NB4 (cell line): ENCODE measurements at regions not wholly inside any gene's neighbourhood (a gene's known extent, or its start where the extent isn't known, plus 50 kb on each side); places are given as distances from the start of the nearest gene placed in this dataset.

Experiments
- DNase-seq: peaks from one replicate; pipeline ENCODE4 v3.0.0; 2010; ENCODE audit warnings: low read depth
- H3K4me3 ChIP-seq: one replicate; pipeline ENCODE4 v1.5.1; 2011; ENCODE audit warnings: mild to moderate bottlenecking, low read depth, low read length, moderate library complexity
- MYC ChIP-seq: IDR thresholded peaks from 2 replicates; pipeline ENCODE4 v1.6.1; 2011; ENCODE audit warnings: low read depth, low read length
- POLR2A ChIP-seq: IDR thresholded peaks from 2 replicates; pipeline ENCODE4 v1.6.1; 2011; ENCODE audit warnings: mild to moderate bottlenecking; ENCODE audit not compliant: insufficient read length; ENCODE audit errors: extremely low read depth
- TF ChIP-seq, protein P1 (sequence below): IDR thresholded peaks from 2 replicates; pipeline ENCODE4 v1.6.1; 2011; ENCODE audit warnings: low read depth, low read length
- TF ChIP-seq, protein P2 (sequence below): IDR thresholded peaks from one replicate; pipeline ENCODE4 v1.5.1; 2012; ENCODE audit warnings: low read depth, low read length

GRCh38 chr2:160687629-160688028 lies 194.0 kb upstream of the RBMS1 start:
- DNase-seq, result no peak
- TF ChIP-seq MYC, result no peak
- TF ChIP-seq POLR2A, result no peak
- TF ChIP-seq, protein P1, sequence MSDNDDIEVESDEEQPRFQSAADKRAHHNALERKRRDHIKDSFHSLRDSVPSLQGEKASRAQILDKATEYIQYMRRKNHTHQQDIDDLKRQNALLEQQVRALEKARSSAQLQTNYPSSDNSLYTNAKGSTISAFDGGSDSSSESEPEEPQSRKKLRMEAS, result no peak
- TF ChIP-seq, protein P2, sequence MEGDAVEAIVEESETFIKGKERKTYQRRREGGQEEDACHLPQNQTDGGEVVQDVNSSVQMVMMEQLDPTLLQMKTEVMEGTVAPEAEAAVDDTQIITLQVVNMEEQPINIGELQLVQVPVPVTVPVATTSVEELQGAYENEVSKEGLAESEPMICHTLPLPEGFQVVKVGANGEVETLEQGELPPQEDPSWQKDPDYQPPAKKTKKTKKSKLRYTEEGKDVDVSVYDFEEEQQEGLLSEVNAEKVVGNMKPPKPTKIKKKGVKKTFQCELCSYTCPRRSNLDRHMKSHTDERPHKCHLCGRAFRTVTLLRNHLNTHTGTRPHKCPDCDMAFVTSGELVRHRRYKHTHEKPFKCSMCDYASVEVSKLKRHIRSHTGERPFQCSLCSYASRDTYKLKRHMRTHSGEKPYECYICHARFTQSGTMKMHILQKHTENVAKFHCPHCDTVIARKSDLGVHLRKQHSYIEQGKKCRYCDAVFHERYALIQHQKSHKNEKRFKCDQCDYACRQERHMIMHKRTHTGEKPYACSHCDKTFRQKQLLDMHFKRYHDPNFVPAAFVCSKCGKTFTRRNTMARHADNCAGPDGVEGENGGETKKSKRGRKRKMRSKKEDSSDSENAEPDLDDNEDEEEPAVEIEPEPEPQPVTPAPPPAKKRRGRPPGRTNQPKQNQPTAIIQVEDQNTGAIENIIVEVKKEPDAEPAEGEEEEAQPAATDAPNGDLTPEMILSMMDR, result no peak
- no peak overlapping the region for H3K4me3 ChIP-seq

DNA sequence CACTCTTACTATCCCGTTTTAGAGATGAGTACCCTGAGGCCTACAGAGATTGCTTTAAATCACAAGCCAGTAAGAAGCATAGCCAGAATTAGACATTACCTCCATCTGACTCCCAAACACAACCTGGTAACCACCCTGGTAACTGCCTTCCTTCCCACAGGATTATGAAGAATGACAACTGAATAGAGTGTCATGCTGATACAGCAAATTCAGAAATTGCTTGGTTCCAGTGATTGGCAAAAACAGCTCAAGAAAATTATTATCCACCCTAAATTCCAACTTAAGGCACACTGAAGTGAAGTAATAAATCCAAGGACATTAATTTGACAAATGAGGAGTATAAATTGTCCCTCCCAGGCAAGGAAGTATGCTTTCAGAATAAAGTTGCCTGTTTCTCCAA lies 195.8 kb upstream of the RBMS1 start:
- TF ChIP-seq MYC, result no peak
- TF ChIP-seq, protein P1, result no peak
- no peak for TF ChIP-seq POLR2A
- TF ChIP-seq, protein P2, result no peak
- no peak for DNase-seq
- no peak overlapping the region for H3K4me3 ChIP-seq

GRCh38 chr2:160694221-160694620 lies 200.6 kb upstream of the RBMS1 start:
- no peak for DNase-seq
- no peak overlapping the region for H3K4me3 ChIP-seq
- TF ChIP-seq MYC (no peak), POLR2A (no peak)
- TF ChIP-seq, protein P2, result no peak
- TF ChIP-seq, protein P1, result no peak

GRCh38 chr2:160694631-160695030 lies 201.0 kb upstream of the RBMS1 start:
- no peak for DNase-seq
- TF ChIP-seq POLR2A (no peak), MYC (no peak)
- TF ChIP-seq, protein P2, result no peak
- TF ChIP-seq, protein P1, result no peak
- H3K4me3 ChIP-seq, result no peak overlapping the region

- H3K4me3 ChIP-seq, result no peak overlapping the region
- no peak for DNase-seq
- TF ChIP-seq POLR2A (no peak), MYC (no peak)
- TF ChIP-seq, protein P2, result no peak
- TF ChIP-seq, protein P1, result no peak
These were observed 201.9 kb upstream of the RBMS1 start for GRCh38 chr2:160695402-160696086.

- H3K4me3 ChIP-seq, result no peak overlapping the region
- TF ChIP-seq, protein P2, result no peak
- TF ChIP-seq, protein P1, result no peak
- no peak for TF ChIP-seq MYC
- TF ChIP-seq POLR2A, result no peak
- DNase-seq, result no peak
These were observed 202.5 kb upstream of the RBMS1 start for GRCh38 chr2:160696087-160696452.
